IPS-20b (cell line): ENCODE measurements at regions not wholly inside any gene's neighbourhood (a gene's known extent, or its start where the extent isn't known, plus 50 kb on each side); places are given as distances from the start of the nearest gene placed in this dataset.

Experiments
- H3K27ac ChIP-seq: one replicate; pipeline ENCODE4 v1.5.1; 2013; ENCODE audit warnings: low read length
- H3K27me3 ChIP-seq: 2 replicates; pipeline ENCODE4 v1.6.1; 2013; ENCODE audit warnings: mild to moderate bottlenecking, low read length, inconsistent platforms; ENCODE audit not compliant: insufficient read depth
- H3K36me3 ChIP-seq: 2 replicates; pipeline ENCODE4 v1.6.1; 2013; ENCODE audit warnings: low read depth, mild to moderate bottlenecking, inconsistent platforms, low read length, moderate library complexity; ENCODE audit not compliant: insufficient read depth
- H3K4me1 ChIP-seq: 2 replicates; pipeline ENCODE4 v1.6.1; 2013; ENCODE audit warnings: mild to moderate bottlenecking, control low read depth, inconsistent platforms, low read length, moderate library complexity; ENCODE audit not compliant: insufficient read depth
- H3K4me3 ChIP-seq: 2 replicates; pipeline ENCODE4 v1.5.1; 2013; ENCODE audit warnings: mild to moderate bottlenecking, low read length, inconsistent platforms
- H3K9ac ChIP-seq: 2 replicates; pipeline ENCODE4 v1.6.1; 2013; ENCODE audit warnings: low read depth, mild to moderate bottlenecking, inconsistent platforms, low read length, moderate library complexity
- H3K9me3 ChIP-seq: 2 replicates; pipeline ENCODE4 v1.6.1; 2013; ENCODE audit warnings: mild to moderate bottlenecking, low read depth, low read length, inconsistent platforms; ENCODE audit not compliant: insufficient read depth

GRCh38 chr7:113444261-113444660, 325.9 kb upstream of the SMIM30 start:
- H3K9ac ChIP-seq: no peak overlapping the region
- H3K4me3 ChIP-seq: no peak overlapping the region
- H3K27me3 ChIP-seq: no peaks in the 10 kb centered on the region
- no peak overlapping the region for H3K27ac ChIP-seq
- no peaks in the 10 kb centered on the region for H3K36me3 ChIP-seq
- H3K9me3 ChIP-seq: no peaks in the 10 kb centered on the region
- H3K4me1 ChIP-seq: no peaks in the 10 kb centered on the region

GRCh38 chr7:113440173-113440572, 321.8 kb upstream of the SMIM30 start:
- H3K4me3 ChIP-seq: no peak overlapping the region
- no peak overlapping the region for H3K9ac ChIP-seq
- no peaks in the 10 kb centered on the region for H3K4me1 ChIP-seq
- H3K36me3 ChIP-seq: no peaks in the 10 kb centered on the region
- no peaks in the 10 kb centered on the region for H3K27me3 ChIP-seq
- no peak overlapping the region for H3K27ac ChIP-seq
- H3K9me3 ChIP-seq: peaks cover 3% of the 10 kb centered on the region; the same call in 1 of the 2 replicates

- Histone ChIP-seq H3K36me3 (no peaks in the 10 kb centered on the region), H3K27ac (no peak overlapping the region), H3K4me3 (no peak overlapping the region), H3K4me1 (no peaks in the 10 kb centered on the region), H3K9me3 (no peaks in the 10 kb centered on the region), H3K27me3 (no peaks in the 10 kb centered on the region), H3K9ac (no peak overlapping the region)
Observed at GRCh38 chr7:113431406-113431805, 313.1 kb upstream of the SMIM30 start.

GRCh38 chr7:113424185-113424817, 305.9 kb upstream of the SMIM30 start:
- Histone ChIP-seq H3K27me3 (no peaks in the 10 kb centered on the region), H3K9ac (no peak overlapping the region), H3K4me1 (no peaks in the 10 kb centered on the region), H3K36me3 (no peaks in the 10 kb centered on the region), H3K27ac (no peak overlapping the region), H3K9me3 (no peaks in the 10 kb centered on the region), H3K4me3 (no peak overlapping the region)

- no peak overlapping the region for H3K4me3 ChIP-seq
- H3K36me3 ChIP-seq: no peaks in the 10 kb centered on the region
- H3K9ac ChIP-seq: no peak overlapping the region
- no peak overlapping the region for H3K27ac ChIP-seq
- H3K9me3 ChIP-seq: no peaks in the 10 kb centered on the region
- no peaks in the 10 kb centered on the region for H3K4me1 ChIP-seq
- no peaks in the 10 kb centered on the region for H3K27me3 ChIP-seq
Observed at GRCh38 chr7:113421696-113422330, 303.5 kb upstream of the SMIM30 start.

- no peak overlapping the region for H3K9ac ChIP-seq
- no peak overlapping the region for H3K27ac ChIP-seq
- H3K36me3 ChIP-seq: no peaks in the 10 kb centered on the region
- no peaks in the 10 kb centered on the region for H3K27me3 ChIP-seq
- no peaks in the 10 kb centered on the region for H3K4me1 ChIP-seq
- no peaks in the 10 kb centered on the region for H3K9me3 ChIP-seq
- H3K4me3 ChIP-seq: no peak overlapping the region
Observed at GRCh38 chr7:113414401-113415035, 296.2 kb upstream of the SMIM30 start.

- Histone ChIP-seq H3K9ac (no peak overlapping the region), H3K36me3 (no peaks in the 10 kb centered on the region), H3K27ac (no peak overlapping the region), H3K4me3 (no peak overlapping the region), H3K4me1 (no peaks in the 10 kb centered on the region), H3K9me3 (no peaks in the 10 kb centered on the region), H3K27me3 (no peaks in the 10 kb centered on the region)
Observed at GRCh38 chr7:113412410-113412809, 294.1 kb upstream of the SMIM30 start.

- Histone ChIP-seq H3K4me3 (no peak overlapping the region), H3K9me3 (no peaks in the 10 kb centered on the region), H3K27me3 (no peaks in the 10 kb centered on the region), H3K9ac (no peak overlapping the region), H3K36me3 (no peaks in the 10 kb centered on the region), H3K27ac (no peak overlapping the region), H3K4me1 (no peaks in the 10 kb centered on the region)
Observed at GRCh38 chr7:113410796-113411195, 292.4 kb upstream of the SMIM30 start.

GRCh38 chr7:113408999-113409398, 290.6 kb upstream of the SMIM30 start:
- no peaks in the 10 kb centered on the region for H3K4me1 ChIP-seq
- H3K4me3 ChIP-seq: no peak overlapping the region
- no peaks in the 10 kb centered on the region for H3K9me3 ChIP-seq
- H3K9ac ChIP-seq: no peak overlapping the region
- H3K36me3 ChIP-seq: no peaks in the 10 kb centered on the region
- H3K27ac ChIP-seq: no peak overlapping the region
- H3K27me3 ChIP-seq: no peaks in the 10 kb centered on the region

GRCh38 chr7:113405296-113406056, 287.1 kb upstream of the SMIM30 start:
- H3K4me3 ChIP-seq: no peak overlapping the region
- no peaks in the 10 kb centered on the region for H3K9me3 ChIP-seq
- no peaks in the 10 kb centered on the region for H3K4me1 ChIP-seq
- no peaks in the 10 kb centered on the region for H3K27me3 ChIP-seq
- H3K36me3 ChIP-seq: no peaks in the 10 kb centered on the region
- H3K27ac ChIP-seq: no peak overlapping the region
- no peak overlapping the region for H3K9ac ChIP-seq

- no peak overlapping the region for H3K9ac ChIP-seq
- no peaks in the 10 kb centered on the region for H3K27me3 ChIP-seq
- H3K9me3 ChIP-seq: no peaks in the 10 kb centered on the region
- H3K4me1 ChIP-seq: no peaks in the 10 kb centered on the region
- H3K4me3 ChIP-seq: no peak overlapping the region
- no peak overlapping the region for H3K27ac ChIP-seq
- no peaks in the 10 kb centered on the region for H3K36me3 ChIP-seq
Observed at GRCh38 chr7:113404245-113404644, 285.9 kb upstream of the SMIM30 start.
